Immature natural killer cell (primary cell): ENCODE measurements at regions not wholly inside any gene's neighbourhood (a gene's known extent, or its start where the extent isn't known, plus 50 kb on each side); places are given as distances from the start of the nearest gene placed in this dataset.

ENCODE experiments used
- DNase-seq, 3 donors: peaks; one replicate each; pipeline ENCODE4 v3.0.0; 2022; ENCODE audit warnings: mixed read lengths in 1 of 3
- H3K27ac Mint-ChIP-seq, 6 donors: one replicate each; pipeline ENCODE4 v1.8.0; 2020; ENCODE audit warnings: mixed read lengths in 6 of 6, mild to moderate bottlenecking in 5 of 6, inconsistent platforms in 4 of 6, moderate library complexity in 3 of 6
- H3K27me3 Mint-ChIP-seq, 3 donors: one replicate each; pipeline ENCODE4 v1.8.0; 2020 to 2021; ENCODE audit warnings: low read depth in 3 of 3, mild to moderate bottlenecking in 3 of 3, mixed read lengths in 3 of 3, moderate library complexity in 3 of 3, inconsistent platforms in 1 of 3
- H3K36me3 Mint-ChIP-seq, 3 donors: one replicate each; pipeline ENCODE4 v1.8.0; 2020; ENCODE audit warnings: mixed read lengths in 3 of 3, inconsistent platforms in 2 of 3, mild to moderate bottlenecking in 2 of 3
- H3K4me1 Mint-ChIP-seq, 2 donors: one replicate each; pipeline ENCODE4 v1.8.0; 2020; ENCODE audit warnings: inconsistent platforms in 2 of 2, mild to moderate bottlenecking in 2 of 2, mixed read lengths in 2 of 2, moderate library complexity in 1 of 2
- H3K4me3 Mint-ChIP-seq, 5 donors: one replicate each; pipeline ENCODE4 v1.8.0; 2020; ENCODE audit warnings: mild to moderate bottlenecking in 5 of 5, mixed read lengths in 5 of 5, inconsistent platforms in 3 of 5, moderate library complexity in 3 of 5
- H3K9me3 Mint-ChIP-seq, 6 donors: one replicate each; pipeline ENCODE4 v1.8.0; 2020; ENCODE audit warnings: mild to moderate bottlenecking in 6 of 6, mixed read lengths in 6 of 6, inconsistent platforms in 4 of 6, moderate library complexity in 3 of 6

GRCh38 chr7:47666164-47666862 is 84.4 kb upstream of the TNS3 start:
- Mint-ChIP-seq H3K27ac (no peak overlapping the region), H3K4me1 (peaks cover 11 to 19% of the 10 kb centered on the region in 2 donors), H3K36me3 (no peaks in the 10 kb centered on the region), H3K27me3 (peaks cover 0 to 1% (median 0%) of the 10 kb centered on the region in 3 donors), H3K4me3 (no peak overlapping the region), H3K9me3 (no peaks in the 10 kb centered on the region)
- DNase-seq: no peak

DNA sequence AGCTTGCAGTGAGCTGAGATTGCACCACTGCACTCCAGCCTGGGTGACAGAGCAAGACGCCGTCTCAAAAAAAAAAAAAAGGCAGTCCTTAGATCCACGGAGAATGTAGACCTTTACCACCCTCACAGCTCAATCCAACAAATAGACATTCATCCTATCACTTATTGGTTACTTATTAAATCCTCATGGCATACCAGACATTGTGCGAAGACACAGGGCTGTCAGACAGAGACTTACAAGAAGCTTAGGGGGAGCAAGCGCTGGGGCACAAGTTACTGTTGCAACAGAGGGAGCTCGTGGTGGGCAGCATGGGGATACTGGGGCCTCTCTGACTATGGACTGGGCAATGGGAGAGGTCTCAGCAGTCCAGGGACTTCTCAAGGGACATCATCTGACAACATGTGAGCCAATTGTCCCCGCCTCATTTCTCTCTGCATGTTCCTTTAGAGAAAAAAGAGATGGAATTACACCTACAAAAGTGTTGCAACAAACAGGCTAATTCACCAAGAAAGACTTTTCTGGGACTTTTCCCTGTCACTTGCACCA is 82.8 kb upstream of the TNS3 start:
- peaks cover 4 to 7% of the 10 kb centered on the region in 2 donors for H3K4me1 Mint-ChIP-seq

GRCh38 chr7:47663851-47664250 is 81.9 kb upstream of the TNS3 start:
- DNase-seq: no peak
- Mint-ChIP-seq H3K36me3 (no peaks in the 10 kb centered on the region), H3K27me3 (peaks cover 0 to 2% (median 1%) of the 10 kb centered on the region in 3 donors), H3K9me3 (no peaks in the 10 kb centered on the region), H3K4me3 (no peak overlapping the region), H3K4me1 (no peaks in the 10 kb centered on the region), H3K27ac (no peak overlapping the region)

More for the DNA sequence above, 82.8 kb upstream of the TNS3 start:
- Mint-ChIP-seq H3K27me3 (peaks cover 0 to 1% (median 0%) of the 10 kb centered on the region in 3 donors), H3K27ac (no peak overlapping the region), H3K4me3 (no peak overlapping the region), H3K9me3 (no peaks in the 10 kb centered on the region), H3K36me3 (no peaks in the 10 kb centered on the region)
- DNase-seq: no peak

DNA sequence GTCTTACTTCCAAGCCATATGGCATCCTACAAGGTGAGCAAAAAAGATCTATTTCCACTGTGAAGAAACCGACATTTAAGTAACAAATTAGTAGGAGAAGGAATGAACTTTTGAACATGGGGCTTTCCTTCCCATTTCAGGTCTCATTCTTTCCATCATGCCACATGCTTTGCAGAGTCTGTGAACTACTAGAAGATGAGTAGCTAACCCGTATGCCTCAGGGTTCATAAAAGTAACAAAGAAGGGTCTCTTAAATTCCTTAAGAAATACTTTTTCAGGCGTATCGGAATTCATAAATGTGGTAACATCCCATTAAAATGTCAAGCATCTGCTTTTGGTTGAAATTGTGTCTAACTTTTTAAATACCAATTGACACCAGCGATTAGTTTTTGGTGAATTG is 81.3 kb upstream of the TNS3 start:
- Mint-ChIP-seq H3K4me1 (no peaks in the 10 kb centered on the region), H3K4me3 (no peak overlapping the region), H3K27ac (no peak overlapping the region), H3K9me3 (no peaks in the 10 kb centered on the region), H3K27me3 (peaks cover 0 to 2% (median 1%) of the 10 kb centered on the region in 3 donors), H3K36me3 (no peaks in the 10 kb centered on the region)
- no peak for DNase-seq

DNA sequence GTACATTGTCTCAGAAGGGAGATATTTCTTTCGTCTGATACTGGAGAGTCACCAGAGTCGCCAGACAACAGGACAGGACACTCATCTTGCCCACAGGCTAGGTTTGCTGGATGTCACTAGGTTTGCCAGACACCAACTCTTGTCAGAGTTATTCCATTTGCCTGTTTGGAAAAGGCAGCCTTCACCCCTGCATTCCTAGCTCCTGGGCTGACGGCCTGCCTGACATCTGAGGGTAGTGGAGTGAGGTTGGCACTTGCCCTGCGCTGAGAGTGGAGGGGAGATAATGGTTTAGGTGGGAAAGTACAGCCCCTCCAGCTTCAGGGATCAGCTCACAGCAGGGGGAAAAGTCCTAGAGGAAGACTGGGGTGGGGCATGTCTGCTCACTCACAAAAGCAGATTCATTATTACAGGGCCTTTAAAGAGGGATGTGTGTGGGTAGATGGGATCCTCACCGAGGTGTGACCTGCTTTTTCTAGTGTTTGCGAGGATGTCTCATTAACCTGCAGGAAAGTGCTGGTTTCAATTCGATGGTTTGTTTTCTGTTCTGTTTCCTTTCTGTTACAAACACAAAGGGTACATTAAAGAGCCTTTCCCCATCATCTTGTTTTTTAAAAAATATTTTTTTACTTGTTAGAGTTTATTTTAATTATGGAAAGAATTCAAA is 79.3 kb upstream of the TNS3 start:
- peaks cover 0 to 2% (median 0%) of the 10 kb centered on the region in 3 donors for H3K27me3 Mint-ChIP-seq
- peaks cover 0 to 5% (median 0%) of the 10 kb centered on the region in 3 donors for H3K36me3 Mint-ChIP-seq
- no peaks in the 10 kb centered on the region for H3K4me1 Mint-ChIP-seq
- H3K27ac Mint-ChIP-seq: peak overlapping the region in 1 of 6 donors; percentile 63
- no peak overlapping the region for H3K4me3 Mint-ChIP-seq
- H3K9me3 Mint-ChIP-seq: no peaks in the 10 kb centered on the region
- DNase-seq: no peak

DNA sequence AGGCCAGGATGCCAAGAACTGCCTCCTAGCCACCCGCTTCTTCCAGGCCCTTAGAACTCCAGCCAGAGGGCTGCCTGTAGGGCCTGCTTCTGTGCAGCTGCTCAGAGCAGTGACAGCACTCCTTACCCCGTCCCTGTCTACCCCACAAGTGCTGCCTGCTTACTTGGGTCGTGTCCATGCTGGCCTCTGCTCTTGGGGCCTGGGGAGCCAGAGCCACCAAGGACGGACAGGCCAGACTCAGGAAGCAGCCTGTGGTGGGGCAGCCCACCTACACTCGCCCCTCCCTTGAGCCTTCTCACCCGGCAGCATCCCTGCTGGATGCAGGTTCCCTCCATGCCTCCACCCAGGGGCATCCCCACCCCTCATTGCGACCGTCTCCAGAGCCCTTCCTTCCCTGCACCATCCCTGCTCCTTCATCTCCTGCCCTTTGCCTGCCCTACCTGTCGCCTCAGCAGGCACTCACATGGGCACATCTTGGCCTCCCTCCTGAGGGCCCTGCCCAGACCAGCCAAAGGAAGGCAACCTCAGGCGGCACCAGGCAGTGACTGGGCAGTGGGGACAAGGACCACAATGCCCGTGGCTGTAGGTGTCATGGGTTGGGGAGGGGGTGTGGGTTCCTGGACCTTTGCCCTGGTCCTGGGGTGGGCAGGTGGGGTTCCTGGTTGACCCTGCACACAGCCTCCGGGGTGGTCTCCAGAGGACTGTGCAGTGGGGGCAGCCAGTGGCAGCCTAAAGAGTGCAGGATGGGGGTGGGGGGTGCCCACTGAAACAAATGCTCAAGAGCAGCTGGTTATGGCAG is 78.0 kb upstream of the TNS3 start:
- H3K27me3 Mint-ChIP-seq: peaks cover 0 to 2% (median 0%) of the 10 kb centered on the region in 3 donors
- H3K4me1 Mint-ChIP-seq: no peaks in the 10 kb centered on the region
- no peak overlapping the region for H3K27ac Mint-ChIP-seq
- no peak overlapping the region for H3K4me3 Mint-ChIP-seq
- no peak for DNase-seq
- no peaks in the 10 kb centered on the region for H3K9me3 Mint-ChIP-seq
- peaks cover 0 to 5% (median 0%) of the 10 kb centered on the region in 3 donors for H3K36me3 Mint-ChIP-seq

GRCh38 chr7:47658886-47659635 is 77.2 kb upstream of the TNS3 start:
- Mint-ChIP-seq H3K27ac (no peak overlapping the region), H3K36me3 (peaks cover 0 to 5% (median 0%) of the 10 kb centered on the region in 3 donors), H3K27me3 (peaks cover 0 to 2% (median 0%) of the 10 kb centered on the region in 3 donors), H3K4me1 (no peaks in the 10 kb centered on the region), H3K4me3 (no peak overlapping the region), H3K9me3 (no peaks in the 10 kb centered on the region)
- no peak for DNase-seq

GRCh38 chr7:47657126-47657525 is 75.2 kb upstream of the TNS3 start:
- no peaks in the 10 kb centered on the region for H3K4me1 Mint-ChIP-seq
- no peak overlapping the region for H3K27ac Mint-ChIP-seq
- H3K36me3 Mint-ChIP-seq: peaks cover 0 to 11% (median 0%) of the 10 kb centered on the region in 3 donors
- no peak for DNase-seq
- H3K4me3 Mint-ChIP-seq: no peak overlapping the region
- peaks cover 0 to 2% (median 2%) of the 10 kb centered on the region in 3 donors for H3K27me3 Mint-ChIP-seq
- no peaks in the 10 kb centered on the region for H3K9me3 Mint-ChIP-seq

DNA sequence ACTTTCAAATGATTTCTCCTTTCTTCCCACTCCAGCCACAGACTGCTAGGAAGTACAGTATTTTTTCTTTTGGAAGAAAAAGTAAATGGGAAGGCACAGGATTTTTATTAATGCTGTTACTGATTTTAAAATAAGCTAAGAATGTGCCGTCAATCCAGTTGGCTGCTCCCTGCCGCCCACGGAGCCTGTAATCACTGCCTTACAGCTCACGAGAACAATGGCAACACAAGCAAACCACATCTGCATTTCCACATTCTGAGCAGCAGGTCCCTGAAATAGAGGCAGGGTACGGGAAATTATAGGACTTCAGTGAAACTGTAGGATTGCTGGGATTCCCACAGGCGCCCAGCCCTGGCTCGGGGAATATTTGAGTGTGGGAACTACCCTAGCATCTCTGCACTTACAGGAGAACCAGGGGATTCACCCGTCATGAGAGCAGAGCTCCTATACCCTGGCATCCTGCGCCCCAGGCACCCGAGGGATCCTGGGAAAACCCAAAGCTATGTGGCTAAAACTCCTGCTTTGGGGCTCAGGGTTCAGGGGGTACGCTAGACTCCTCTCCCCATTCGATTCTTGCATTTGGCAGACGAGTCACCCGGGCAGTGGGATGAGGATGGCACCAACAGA is 72.9 kb upstream of the TNS3 start:
- no peaks in the 10 kb centered on the region for H3K4me1 Mint-ChIP-seq
- H3K36me3 Mint-ChIP-seq: peaks cover 0 to 11% (median 0%) of the 10 kb centered on the region in 3 donors
- H3K27ac Mint-ChIP-seq: no peak overlapping the region
- no peak overlapping the region for H3K4me3 Mint-ChIP-seq
- no peaks in the 10 kb centered on the region for H3K9me3 Mint-ChIP-seq
- peaks cover 0 to 2% (median 2%) of the 10 kb centered on the region in 3 donors for H3K27me3 Mint-ChIP-seq
- no peak for DNase-seq

GRCh38 chr7:47653550-47654411 is 71.9 kb upstream of the TNS3 start:
- no peak overlapping the region for H3K27ac Mint-ChIP-seq
- no peak for DNase-seq
- H3K27me3 Mint-ChIP-seq: peaks cover 0 to 2% (median 0%) of the 10 kb centered on the region in 3 donors
- no peaks in the 10 kb centered on the region for H3K9me3 Mint-ChIP-seq
- peaks cover 2 to 5% of the 10 kb centered on the region in 2 donors for H3K4me1 Mint-ChIP-seq
- no peak overlapping the region for H3K4me3 Mint-ChIP-seq
- H3K36me3 Mint-ChIP-seq: peaks cover 0 to 11% (median 0%) of the 10 kb centered on the region in 3 donors

DNA sequence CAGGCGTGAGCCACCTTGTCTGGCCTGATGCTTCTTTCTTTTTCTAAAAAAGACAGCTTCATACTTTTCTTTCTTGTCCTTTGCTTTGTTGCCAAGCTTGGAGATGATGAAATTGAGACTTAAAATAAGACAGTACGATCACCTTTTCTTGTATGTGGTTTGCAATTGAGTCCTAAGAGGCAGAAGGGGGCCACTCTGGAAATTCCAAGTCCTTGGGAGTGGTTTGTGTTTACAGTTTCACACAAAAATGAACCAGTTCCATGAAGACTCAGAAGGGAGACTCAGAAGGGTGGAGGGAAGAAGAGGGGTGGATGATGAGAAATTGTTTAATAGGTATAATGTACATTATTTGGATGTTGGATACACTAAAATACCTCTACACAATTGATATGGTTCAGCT is 70.7 kb upstream of the TNS3 start:
- peaks cover 0 to 2% (median 0%) of the 10 kb centered on the region in 3 donors for H3K27me3 Mint-ChIP-seq
- H3K4me3 Mint-ChIP-seq: no peak overlapping the region
- DNase-seq: no peak
- peaks cover 10 to 17% of the 10 kb centered on the region in 2 donors for H3K4me1 Mint-ChIP-seq
- H3K9me3 Mint-ChIP-seq: no peaks in the 10 kb centered on the region
- H3K27ac Mint-ChIP-seq: peak overlapping the region in 1 of 6 donors; percentile 21
- H3K36me3 Mint-ChIP-seq: peaks cover 0 to 10% (median 0%) of the 10 kb centered on the region in 3 donors
